ENCODE measurements at regions not wholly inside any gene's neighbourhood (a gene's known extent, or its start where the extent isn't known, plus 50 kb on each side); places are given as distances from the start of the nearest gene placed in this dataset.
"Not testable (repeated sequence)": the region's sequence is repeated elsewhere in the genome, so short reads cannot be mapped to it uniquely, and the experiment has no call there.

- DNase-seq (ENCODE audit: low spot score) = no peak
These were observed 898.0 kb upstream of the C9orf72 start for GRCh38 chr9:28471261-28471660.

DNA sequence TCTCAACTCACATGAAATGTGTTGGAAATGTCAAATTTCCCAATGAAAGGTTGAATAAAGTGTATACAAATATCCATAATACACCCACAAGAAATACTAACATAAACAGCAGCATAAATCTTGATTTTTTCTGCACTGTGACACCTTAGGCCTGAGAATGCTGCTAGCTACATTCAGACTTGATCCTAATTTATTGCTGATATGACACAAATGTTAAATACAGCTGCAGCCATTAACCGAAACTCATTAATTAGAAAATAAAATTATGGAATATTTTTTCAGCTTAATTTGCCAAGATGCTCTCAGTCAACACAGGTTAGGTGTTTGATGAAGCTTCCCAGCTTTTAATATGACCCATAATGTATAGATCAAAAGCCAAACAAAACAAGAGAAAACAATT is 914.3 kb upstream of the C9orf72 start:
- DNase-seq (ENCODE audit: low spot score) = no peak

GRCh38 chr9:28491121-28491520 is 917.8 kb upstream of the C9orf72 start:
- DNase-seq (ENCODE audit: low spot score) = no peak

GRCh38 chr9:28498168-28498567 is 924.9 kb upstream of the C9orf72 start:
- DNase-seq (ENCODE audit: low spot score) = not testable (repeated sequence)

GRCh38 chr9:28502189-28502588 is 928.9 kb upstream of the C9orf72 start:
- no peak for DNase-seq (ENCODE audit: low spot score)

DNA sequence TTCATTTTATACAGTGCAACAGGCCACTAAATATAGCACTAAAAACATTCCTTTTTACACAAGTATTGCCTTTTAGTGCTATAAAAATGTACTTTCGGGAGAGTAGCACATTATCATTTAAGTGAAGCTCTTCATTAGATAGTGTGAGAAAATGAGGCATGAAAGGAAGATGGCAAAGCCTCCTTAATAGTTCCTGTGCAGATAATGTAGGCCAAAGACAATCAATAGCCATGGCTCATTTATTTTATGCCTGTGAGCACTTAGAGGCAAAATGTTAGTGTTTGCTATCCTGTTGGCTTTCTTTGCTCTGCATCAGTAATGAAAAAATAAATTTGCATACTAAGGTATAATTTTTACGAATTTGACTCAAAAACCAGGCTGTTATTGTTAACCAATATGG is 929.5 kb upstream of the C9orf72 start:
- DNase-seq (ENCODE audit: low spot score) = no peak

GRCh38 chr9:28503573-28503972 is 930.3 kb upstream of the C9orf72 start:
- no peak for DNase-seq (ENCODE audit: low spot score)

DNA sequence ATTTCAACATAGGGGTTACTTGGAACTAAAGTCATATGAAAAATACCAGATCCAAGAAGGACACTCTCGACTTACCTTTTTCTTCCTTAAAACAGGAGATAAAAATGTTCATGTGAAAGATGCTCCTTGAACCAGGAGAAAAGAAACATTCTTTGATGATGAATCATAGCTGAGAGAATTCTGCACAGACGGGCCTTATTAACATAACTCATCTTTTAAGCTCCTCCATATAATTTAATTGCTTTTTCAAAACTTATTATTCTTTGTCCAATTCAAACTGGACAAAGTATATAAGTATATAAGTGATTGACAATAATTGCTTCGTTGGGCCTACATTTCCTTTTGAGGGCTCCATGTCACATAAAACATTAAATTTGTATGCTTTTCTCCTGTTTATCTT is 945.2 kb upstream of the C9orf72 start:
- no peak for DNase-seq (ENCODE audit: low spot score)

- not testable (repeated sequence) for DNase-seq (ENCODE audit: low spot score)
These were observed 951.0 kb upstream of the C9orf72 start for GRCh38 chr9:28524309-28524708.

- DNase-seq (ENCODE audit: low spot score) = no peak
These were observed 954.8 kb upstream of the C9orf72 start for GRCh38 chr9:28528049-28528448.

- DNase-seq (ENCODE audit: low spot score) = no peak
These were observed 964.9 kb upstream of the C9orf72 start for GRCh38 chr9:28538132-28538531.

DNA sequence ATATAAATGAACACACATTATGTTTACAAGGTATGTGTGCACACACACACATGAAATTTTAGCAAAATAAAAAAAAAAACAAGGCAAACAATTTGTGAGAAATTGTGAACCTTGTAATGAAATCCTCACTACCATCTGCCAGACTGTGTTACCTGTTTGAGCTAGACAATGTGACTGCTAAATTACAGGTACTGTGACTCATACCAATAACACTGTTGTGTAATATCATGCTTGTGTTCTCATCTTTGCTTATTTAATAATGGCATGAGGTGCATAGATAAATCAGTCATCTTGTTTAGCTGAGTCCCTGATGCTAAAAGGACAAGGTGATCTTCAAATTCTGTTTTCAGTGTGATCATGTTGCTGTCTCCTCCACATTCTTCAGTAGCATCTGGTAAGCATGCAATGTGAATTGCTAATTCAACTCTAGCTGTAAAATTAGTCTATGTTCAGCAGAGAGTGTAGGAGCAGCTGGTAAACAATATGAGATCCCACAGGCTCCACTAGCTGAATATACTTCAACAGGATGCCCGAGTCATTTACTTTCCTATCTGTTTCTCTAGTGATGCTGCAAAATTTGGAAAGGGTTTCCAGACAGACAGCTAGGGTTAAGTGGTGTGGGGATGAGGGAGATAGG is 966.3 kb upstream of the C9orf72 start:
- DNase-seq (ENCODE audit: low spot score) = no peak

DNA sequence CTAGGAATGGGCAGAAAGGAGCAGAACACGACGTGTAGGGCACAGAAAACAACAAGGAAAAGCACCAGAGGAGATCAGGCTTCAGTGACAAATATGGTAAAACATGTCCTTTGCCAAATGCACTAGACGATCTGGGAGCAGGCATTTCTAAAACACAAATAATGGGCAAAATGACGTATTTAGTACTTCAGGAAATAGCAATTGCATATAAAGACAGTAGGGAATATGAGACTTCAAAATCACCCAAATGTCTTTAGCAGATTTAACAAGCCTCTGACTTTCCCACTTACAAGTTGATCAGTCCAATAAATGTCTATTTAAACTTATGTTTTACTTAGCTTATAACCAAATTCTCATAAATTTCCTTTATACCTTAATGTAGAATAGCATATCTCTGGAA is 969.6 kb upstream of the C9orf72 start:
- no peak for DNase-seq (ENCODE audit: low spot score)

- no peak for DNase-seq (ENCODE audit: low spot score)
These were observed 974.2 kb upstream of the C9orf72 start for GRCh38 chr9:28547527-28547926.

DNA sequence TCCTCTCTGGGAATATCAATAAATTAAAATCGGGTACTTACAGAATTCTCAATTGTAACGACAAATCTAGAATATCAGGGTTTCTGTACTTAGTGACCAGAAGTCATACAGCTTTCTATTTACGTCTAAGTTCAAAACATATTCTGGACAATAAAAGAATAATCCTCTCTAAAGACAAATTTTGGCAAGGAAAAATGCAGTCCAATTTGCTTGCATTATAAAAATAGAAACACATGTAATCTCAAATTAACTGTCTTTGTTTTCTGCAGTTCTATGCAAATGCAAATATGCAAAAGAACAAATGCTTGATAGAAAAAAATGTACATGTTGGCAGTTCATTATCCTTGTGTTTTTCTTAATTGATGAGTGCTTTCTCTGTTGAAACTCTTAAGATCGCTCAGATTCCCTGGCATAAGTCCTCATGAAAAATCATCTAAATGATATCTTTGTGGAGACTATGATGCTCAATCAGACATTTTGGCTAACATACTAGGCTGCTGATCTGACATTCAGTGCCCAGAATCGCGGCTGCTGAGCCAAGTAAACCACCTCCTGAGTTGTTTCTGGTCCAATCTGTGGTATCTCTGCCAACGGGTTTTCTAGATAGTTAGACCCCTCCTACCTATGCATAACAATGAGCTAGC is 990.1 kb upstream of the C9orf72 start:
- DNase-seq (ENCODE audit: low spot score) = no peak

DNA sequence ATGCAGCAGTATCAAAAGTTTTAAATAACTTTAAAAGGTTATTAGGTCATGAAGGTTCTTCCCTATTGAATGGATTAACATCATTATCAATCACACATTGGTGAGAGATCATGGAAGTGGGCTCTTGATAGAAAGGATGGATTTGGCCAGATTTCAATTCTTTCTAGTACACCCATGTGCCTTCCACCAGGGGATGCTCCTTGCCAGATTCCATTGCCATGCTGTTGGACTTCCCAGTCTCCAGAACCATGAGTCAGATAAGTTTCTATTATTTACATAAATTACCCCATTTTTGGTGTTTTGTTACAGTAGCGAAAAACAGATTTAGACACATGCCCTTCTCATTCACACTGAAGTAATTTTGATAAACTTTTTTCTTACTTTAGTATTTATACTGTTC is 1010.6 kb upstream of the C9orf72 start:
- no peak for DNase-seq (ENCODE audit: low spot score)

- DNase-seq (ENCODE audit: low spot score) = no peak
These were observed 1011.3 kb upstream of the C9orf72 start for GRCh38 chr9:28584542-28584941.

- no peak for DNase-seq (ENCODE audit: low spot score)
These were observed 1013.8 kb upstream of the C9orf72 start for GRCh38 chr9:28587052-28587451.

DNA sequence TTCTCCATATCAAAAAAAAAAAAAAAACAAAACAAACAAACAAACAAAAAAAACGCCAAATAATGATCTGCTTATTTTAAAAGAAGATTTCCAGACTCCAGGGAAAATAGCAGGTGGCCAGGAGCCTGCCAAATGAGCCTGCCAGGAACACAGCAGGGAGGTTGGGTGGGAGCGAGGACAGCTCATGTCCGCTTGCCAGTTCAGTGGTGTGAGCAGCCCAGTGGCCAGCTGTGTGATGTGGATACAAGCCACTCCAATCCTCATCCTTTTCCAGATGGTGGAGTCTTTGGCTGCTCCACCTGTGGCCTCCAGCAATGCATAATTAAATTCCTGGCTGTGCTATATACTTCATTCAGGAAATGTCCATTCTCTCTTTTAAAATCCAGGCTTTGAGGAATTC is 1025.1 kb upstream of the C9orf72 start:
- no peak for DNase-seq (ENCODE audit: low spot score)

DNA sequence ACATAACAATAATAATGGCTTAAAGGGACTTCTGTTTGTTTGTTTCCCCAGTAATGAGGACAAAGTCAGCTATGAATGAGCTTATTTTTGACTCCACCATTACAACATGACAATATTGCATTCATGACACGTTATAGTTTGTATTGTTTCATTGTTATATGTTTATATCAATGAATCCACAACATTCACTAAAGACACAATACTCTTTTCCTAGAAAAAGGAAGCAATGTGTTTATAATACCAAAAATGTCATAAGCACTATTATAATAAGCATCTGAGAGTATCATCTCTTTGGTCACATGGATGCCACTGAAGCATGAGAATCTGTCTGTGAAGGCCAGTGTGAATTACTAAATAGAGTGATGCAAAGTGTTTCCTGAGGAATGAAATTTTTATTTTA is 1026.9 kb upstream of the C9orf72 start:
- no peak for DNase-seq (ENCODE audit: low spot score)

DNA sequence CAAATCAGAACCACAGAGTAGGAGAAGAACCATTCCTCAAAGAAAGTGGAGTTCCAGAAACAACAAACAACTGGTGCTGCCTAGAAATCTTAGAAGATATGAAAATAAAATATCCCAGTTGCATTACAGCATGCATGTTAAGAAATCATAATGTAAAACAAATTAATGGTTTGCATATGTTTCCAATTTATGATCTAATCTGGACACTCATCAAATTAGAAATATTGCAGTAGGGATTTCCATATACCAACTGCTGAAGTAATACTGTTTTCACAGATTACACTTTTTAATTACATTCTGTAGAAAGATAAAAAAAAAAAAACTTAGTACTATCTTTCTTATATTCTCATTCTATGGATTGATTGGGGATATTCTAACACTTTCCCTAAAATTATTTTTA is 1034.6 kb upstream of the C9orf72 start:
- DNase-seq (ENCODE audit: low spot score) = no peak

DNA sequence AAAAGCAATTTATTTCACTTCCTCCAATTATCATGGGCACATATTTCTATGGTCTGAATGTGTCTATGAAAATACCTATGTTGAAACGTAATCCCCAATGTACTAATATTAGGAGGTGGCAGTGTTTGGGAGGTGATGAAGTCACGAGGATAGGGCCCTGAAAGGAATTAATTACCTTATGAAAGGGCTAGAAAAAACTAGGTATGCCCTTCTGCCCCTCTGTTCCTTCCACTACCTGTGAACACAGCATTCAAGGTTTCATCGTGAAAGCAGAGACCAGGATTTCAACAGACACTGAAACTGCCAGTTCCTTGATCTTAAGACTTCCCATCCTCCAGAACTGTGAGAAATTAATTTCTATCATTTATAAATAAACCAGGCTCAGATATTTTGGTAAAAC is 1037.1 kb upstream of the C9orf72 start:
- no peak for DNase-seq (ENCODE audit: low spot score)

- DNase-seq (ENCODE audit: low spot score) = no peak
These were observed 1043.0 kb upstream of the C9orf72 start for GRCh38 chr9:28616310-28616709.

GRCh38 chr9:28620011-28620410 is 1046.7 kb upstream of the C9orf72 start:
- no peak for DNase-seq (ENCODE audit: low spot score)

Measured in HuH-7.5 (cell line).